ENCODE measurements at regions not wholly inside any gene's neighbourhood (a gene's known extent, or its start where the extent isn't known, plus 50 kb on each side); places are given as distances from the start of the nearest gene placed in this dataset.

DNA sequence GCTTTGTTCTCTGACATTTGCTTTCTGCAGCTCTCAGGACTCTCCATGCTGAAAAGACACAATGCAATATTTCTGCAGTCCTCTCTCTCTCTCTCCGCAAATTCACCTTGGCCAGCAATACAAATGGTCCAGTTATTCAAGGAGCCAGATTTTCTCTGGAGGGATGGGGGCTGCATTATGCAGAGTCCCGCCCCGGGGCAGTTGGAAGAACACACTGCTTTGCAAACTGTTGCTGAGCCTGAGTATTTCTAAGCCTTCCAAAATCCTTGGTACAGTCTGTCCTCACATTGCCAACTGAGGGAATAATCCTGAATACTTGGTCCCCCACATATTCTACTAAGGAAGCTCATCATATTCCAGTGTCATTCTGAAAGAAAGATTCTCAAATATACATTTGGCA, 94.3 kb upstream of the ZC3H12C start:
- TF ChIP-seq CTCF (IDR thresholded peaks at IDR 0.05) (no peak), POLR2A (IDR thresholded peaks at IDR 0.05) (no peak), EP300 (IDR thresholded peaks at IDR 0.05) (no peak)
